ENCODE measurements at regions not wholly inside any gene's neighbourhood (a gene's known extent, or its start where the extent isn't known, plus 50 kb on each side); places are given as distances from the start of the nearest gene placed in this dataset.

DNA sequence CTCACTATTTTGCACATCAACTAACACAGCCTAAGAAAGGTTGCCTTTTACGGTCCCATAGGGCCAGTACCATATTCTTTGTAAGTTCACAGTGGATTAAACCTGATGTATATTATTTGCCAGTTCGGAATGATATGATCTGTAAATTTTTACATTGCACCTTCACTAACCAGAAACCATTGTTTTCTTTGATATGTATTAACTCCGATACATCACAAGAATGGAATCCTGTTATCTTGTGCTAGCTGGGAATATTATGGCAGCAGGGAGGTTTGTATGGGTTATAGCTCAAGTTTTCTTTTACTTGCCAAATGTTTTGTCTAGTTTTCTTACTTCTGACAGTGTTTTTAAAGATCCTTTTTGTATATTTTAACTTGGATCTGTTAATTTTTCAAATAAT lies 51.4 kb upstream of the S1PR1 start:
- H3K4me3 ChIP-seq (ENCODE audit: low read depth, low read length) = no peak overlapping the region
- DNase-seq (ENCODE audit: low read depth) = no peak
- TF ChIP-seq, protein P1, sequence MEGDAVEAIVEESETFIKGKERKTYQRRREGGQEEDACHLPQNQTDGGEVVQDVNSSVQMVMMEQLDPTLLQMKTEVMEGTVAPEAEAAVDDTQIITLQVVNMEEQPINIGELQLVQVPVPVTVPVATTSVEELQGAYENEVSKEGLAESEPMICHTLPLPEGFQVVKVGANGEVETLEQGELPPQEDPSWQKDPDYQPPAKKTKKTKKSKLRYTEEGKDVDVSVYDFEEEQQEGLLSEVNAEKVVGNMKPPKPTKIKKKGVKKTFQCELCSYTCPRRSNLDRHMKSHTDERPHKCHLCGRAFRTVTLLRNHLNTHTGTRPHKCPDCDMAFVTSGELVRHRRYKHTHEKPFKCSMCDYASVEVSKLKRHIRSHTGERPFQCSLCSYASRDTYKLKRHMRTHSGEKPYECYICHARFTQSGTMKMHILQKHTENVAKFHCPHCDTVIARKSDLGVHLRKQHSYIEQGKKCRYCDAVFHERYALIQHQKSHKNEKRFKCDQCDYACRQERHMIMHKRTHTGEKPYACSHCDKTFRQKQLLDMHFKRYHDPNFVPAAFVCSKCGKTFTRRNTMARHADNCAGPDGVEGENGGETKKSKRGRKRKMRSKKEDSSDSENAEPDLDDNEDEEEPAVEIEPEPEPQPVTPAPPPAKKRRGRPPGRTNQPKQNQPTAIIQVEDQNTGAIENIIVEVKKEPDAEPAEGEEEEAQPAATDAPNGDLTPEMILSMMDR (IDR thresholded peaks at IDR 0.05; ENCODE audit: low read depth, low read length, missing control alignments) = no peak

DNA sequence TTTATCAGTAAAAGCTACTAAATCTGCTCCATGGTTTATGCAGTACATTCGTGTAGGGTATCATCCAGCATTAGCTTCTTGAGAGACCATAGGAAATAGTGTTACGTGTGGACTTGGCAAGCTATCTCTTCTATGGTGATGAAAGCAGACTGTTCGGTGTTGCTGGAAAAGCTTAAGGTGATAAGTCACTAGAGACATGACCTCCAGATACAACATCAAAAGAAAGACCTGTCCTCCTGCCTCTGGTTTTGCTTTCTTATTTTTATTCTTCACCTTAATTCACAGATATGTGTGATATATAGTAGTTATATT lies 53.5 kb upstream of the S1PR1 start:
- TF ChIP-seq, protein P1 (IDR thresholded peaks at IDR 0.05; ENCODE audit: low read depth, low read length, missing control alignments) = no peak
- no peak overlapping the region for H3K4me3 ChIP-seq (ENCODE audit: low read depth, low read length)
- DNase-seq (ENCODE audit: low read depth) = no peak

DNA sequence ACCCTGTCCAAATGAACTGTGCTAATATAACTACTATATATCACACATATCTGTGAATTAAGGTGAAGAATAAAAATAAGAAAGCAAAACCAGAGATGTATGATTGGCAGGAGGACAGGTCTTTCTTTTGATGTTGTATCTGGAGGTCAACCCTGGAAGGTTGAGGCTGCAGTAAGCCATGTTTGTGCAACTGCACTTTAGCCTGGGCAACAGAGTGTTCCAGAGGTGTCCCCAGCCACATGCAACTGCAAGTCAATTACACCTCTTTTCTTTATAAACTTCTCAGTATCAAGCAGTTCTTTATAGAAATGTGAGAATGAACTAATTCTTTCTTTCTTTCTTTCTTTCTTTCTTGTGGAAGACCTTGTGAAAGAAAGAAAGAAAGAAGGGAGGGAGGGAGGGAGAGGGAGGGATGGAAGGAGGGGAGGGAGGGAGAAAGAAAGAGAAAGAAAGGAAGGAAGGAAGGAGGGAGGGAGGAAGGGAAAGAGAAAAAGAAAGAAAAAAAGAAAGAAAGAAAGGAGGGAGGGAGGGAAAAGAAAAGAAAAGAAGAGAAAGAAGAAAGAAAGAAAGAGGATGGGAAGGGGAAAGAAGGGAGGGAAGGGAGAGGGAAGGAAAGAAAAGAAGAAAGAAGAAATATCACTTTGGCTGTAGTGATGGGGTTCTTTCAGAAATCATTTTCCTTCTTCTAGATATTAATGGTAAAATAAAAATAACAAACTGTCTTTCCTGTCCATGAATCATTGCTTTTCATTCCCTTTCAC lies 54.0 kb upstream of the S1PR1 start:
- TF ChIP-seq, protein P1 (IDR thresholded peaks at IDR 0.05; ENCODE audit: low read depth, low read length, missing control alignments) = no peak
- H3K4me3 ChIP-seq (ENCODE audit: low read depth, low read length) = no peak overlapping the region
- no peak for DNase-seq (ENCODE audit: low read depth)

DNA sequence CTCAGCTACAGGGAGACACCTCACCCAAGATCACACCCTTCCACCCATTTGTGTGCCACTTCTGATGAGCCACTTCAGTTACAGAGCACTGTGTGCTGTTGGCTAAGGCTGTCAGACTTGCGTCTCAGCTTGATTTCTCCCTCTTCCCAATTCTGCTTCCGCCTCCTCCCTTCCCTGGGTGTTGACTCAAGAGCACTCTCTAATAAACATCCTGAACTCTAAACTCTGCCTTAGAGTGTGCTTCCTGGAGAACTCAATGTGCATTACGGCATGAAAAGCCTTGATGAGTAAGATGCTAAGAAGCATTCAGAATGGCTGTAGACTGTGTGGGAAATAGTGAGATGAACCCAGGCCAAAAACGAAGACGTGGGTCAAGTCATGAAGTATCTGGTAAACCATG lies 54.9 kb upstream of the S1PR1 start:
- TF ChIP-seq, protein P1 (IDR thresholded peaks at IDR 0.05; ENCODE audit: low read depth, low read length, missing control alignments) = no peak
- DNase-seq (ENCODE audit: low read depth) = no peak
- no peak overlapping the region for H3K4me3 ChIP-seq (ENCODE audit: low read depth, low read length)

DNA sequence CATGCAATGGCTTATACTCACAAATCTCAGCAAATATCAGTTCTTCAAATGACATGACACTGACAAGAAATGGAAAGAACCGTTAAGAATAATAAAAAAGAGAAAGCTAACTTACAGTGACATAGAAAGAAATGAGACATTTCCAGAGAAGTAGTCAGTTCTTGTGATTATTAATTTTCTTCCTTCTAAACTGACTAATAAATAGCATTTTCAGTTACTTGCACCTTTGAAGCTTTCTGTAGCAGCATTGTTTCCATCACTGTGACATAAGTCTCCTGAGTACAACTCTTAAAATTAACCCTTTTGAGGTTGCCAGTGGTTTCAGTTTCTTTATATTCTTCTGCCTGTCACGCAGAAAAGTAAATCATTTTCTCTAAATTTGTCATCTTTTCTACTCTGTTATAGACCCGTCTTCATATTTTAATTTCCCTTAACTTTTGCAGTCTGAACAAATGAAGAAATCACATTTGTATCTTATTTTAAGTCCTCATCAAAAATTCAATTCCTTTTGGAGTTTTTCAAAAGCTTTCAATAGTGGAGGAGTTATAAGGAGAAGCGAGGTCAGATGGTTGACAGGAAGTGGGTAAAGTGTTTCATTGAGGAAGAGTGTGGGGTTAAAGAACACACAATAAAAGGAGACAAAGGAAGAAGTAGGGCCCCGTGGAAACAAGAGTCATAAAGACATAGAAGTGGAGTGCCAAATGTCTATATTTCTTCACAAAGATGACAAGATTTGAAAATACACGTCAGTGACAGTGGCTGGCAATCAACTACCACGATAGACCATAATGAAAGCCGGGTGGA lies 57.9 kb upstream of the S1PR1 start:
- peak; percentile 78 for DNase-seq (ENCODE audit: low read depth)
- TF ChIP-seq, protein P1 (IDR thresholded peaks at IDR 0.05; ENCODE audit: low read depth, low read length, missing control alignments) = no peak
- no peak overlapping the region; the same call in 1 of the 2 replicates for H3K4me3 ChIP-seq (ENCODE audit: low read depth, low read length)

DNA sequence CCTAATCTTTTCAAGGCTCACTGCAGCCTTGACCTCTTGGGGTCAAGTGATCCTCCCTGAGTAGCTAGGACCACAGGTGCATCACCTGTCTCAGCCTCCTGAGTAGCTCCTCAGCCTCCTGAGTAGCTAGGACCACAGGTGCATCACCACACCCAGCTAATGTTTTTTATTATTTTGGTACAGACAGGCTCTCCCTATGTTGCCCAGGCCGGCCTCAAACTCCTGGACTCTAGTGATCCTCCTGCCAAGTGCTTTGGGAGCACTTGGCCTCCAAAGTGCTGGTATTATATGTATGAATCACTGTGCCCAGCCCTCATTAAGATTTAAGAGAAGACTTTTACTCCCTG lies 58.5 kb upstream of the S1PR1 start:
- TF ChIP-seq, protein P1 (IDR thresholded peaks at IDR 0.05; ENCODE audit: low read depth, low read length, missing control alignments) = no peak
- DNase-seq (ENCODE audit: low read depth) = no peak
- H3K4me3 ChIP-seq (ENCODE audit: low read depth, low read length) = no peak overlapping the region; the same call in 1 of the 2 replicates

All from GM12864 (cell line).